HEK293 (cell line): ENCODE measurements at regions not wholly inside any gene's neighbourhood (a gene's known extent, or its start where the extent isn't known, plus 50 kb on each side); places are given as distances from the start of the nearest gene placed in this dataset.

Experiments used
- REST ChIP-seq: fragments of 450-650 bp; formaldehyde crosslinking; IDR thresholded peaks from 2 replicates; pipeline ENCODE4 v1.5.1; 2016; ENCODE audit warnings: missing biosample characterization, missing genetic modification characterization
- SETDB1 ChIP-seq: IDR thresholded peaks from one replicate; pipeline ENCODE4 v1.6.1; 2017; ENCODE audit warnings: mild to moderate bottlenecking, low read length, moderate library complexity, mixed read lengths; ENCODE audit not compliant: insufficient read length
- TRIM28 ChIP-seq: IDR thresholded peaks from 2 replicates; pipeline ENCODE4 v1.6.1; 2011; ENCODE audit warnings: low read length, control low read depth, borderline replicate concordance
- ZBTB1 ChIP-seq: fragments of 450-650 bp; formaldehyde crosslinking; IDR thresholded peaks from 2 replicates; pipeline ENCODE4 v1.5.1; 2016; ENCODE audit warnings: missing biosample characterization, missing genetic modification characterization
- ZNF114 ChIP-seq: fragments of 450-650 bp; formaldehyde crosslinking; IDR thresholded peaks from 2 replicates; pipeline ENCODE4 v1.5.0; 2017; ENCODE audit warnings: missing biosample characterization, missing genetic modification characterization
- ZNF311 ChIP-seq: fragments of 450-650 bp; formaldehyde crosslinking; IDR thresholded peaks from 2 replicates; pipeline ENCODE4 v1.5.1; 2017; ENCODE audit warnings: missing biosample characterization, missing genetic modification characterization, borderline replicate concordance
- ZNF423 ChIP-seq: fragments of 450-650 bp; formaldehyde crosslinking; IDR thresholded peaks from 2 replicates; pipeline ENCODE4 v1.5.1; 2016; ENCODE audit warnings: missing biosample characterization, missing genetic modification characterization
- TF ChIP-seq, protein P1 (sequence below): fragments of 450-650 bp; formaldehyde crosslinking; IDR thresholded peaks from 2 replicates; pipeline ENCODE4 v1.5.1; 2016; ENCODE audit warnings: missing biosample characterization, missing genetic modification characterization
- TF ChIP-seq, protein P2 (sequence below): IDR thresholded peaks from 2 replicates; pipeline ENCODE4 v1.6.1; 2011; ENCODE audit warnings: mild to moderate bottlenecking, low read depth, low read length, borderline replicate concordance

DNA sequence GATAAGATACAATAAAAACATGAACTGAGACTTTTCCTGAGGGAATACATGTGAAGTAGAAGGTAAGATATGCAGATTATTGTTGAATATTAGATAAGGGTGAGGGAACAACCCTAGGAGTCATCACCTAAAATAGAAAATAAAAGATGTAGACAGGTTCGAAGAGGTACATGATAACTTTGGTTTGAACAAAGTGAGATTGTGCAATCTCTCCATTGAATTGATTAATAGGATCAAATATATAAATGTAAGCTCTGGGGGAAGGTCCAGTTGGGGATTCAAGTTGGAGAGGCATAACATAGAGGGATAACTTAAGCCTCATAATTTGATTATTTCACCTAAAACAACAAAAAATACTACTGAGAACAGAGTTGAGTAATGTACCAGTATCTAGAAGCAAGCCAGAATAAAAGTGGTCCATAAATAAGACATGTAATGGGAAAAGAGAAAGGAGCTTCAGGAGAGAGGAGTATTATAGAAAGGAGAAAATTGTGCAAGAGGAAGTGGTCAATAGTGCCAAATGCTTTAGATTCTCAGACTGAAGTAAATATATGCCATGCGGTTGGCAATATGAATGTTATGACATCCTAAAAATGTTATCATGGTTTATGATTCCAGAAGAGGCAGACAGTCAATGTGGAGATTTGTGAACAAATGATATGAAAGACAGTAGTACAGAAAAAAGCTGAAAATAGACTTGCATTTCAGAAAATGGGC lies 282.3 kb upstream of the CHRM2 start:
- no peak for TF ChIP-seq TRIM28
- TF ChIP-seq, protein P1, sequence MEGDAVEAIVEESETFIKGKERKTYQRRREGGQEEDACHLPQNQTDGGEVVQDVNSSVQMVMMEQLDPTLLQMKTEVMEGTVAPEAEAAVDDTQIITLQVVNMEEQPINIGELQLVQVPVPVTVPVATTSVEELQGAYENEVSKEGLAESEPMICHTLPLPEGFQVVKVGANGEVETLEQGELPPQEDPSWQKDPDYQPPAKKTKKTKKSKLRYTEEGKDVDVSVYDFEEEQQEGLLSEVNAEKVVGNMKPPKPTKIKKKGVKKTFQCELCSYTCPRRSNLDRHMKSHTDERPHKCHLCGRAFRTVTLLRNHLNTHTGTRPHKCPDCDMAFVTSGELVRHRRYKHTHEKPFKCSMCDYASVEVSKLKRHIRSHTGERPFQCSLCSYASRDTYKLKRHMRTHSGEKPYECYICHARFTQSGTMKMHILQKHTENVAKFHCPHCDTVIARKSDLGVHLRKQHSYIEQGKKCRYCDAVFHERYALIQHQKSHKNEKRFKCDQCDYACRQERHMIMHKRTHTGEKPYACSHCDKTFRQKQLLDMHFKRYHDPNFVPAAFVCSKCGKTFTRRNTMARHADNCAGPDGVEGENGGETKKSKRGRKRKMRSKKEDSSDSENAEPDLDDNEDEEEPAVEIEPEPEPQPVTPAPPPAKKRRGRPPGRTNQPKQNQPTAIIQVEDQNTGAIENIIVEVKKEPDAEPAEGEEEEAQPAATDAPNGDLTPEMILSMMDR (tag by site-specific recombination), result no peak
- TF ChIP-seq SETDB1, result no peak
- TF ChIP-seq REST, result no peak
- TF ChIP-seq ZBTB1 (tag by site-specific recombination), result no peak
- TF ChIP-seq ZNF311 (tag by site-specific recombination), result no peak
- TF ChIP-seq, protein P2, sequence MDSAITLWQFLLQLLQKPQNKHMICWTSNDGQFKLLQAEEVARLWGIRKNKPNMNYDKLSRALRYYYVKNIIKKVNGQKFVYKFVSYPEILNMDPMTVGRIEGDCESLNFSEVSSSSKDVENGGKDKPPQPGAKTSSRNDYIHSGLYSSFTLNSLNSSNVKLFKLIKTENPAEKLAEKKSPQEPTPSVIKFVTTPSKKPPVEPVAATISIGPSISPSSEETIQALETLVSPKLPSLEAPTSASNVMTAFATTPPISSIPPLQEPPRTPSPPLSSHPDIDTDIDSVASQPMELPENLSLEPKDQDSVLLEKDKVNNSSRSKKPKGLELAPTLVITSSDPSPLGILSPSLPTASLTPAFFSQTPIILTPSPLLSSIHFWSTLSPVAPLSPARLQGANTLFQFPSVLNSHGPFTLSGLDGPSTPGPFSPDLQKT, result no peak
- no peak for TF ChIP-seq ZNF423
- TF ChIP-seq ZNF114 (tag by site-specific recombination), result no peak
